AG04449 (cell line): ENCODE measurements at regions not wholly inside any gene's neighbourhood (a gene's known extent, or its start where the extent isn't known, plus 50 kb on each side); places are given as distances from the start of the nearest gene placed in this dataset.
"Not testable (repeated sequence)": the region's sequence is repeated elsewhere in the genome, so short reads cannot be mapped to it uniquely, and the experiment has no call there.

Experiments
- CTCF ChIA-PET: fragments of 350-600 bp; formaldehyde crosslinking; extraction: SDS; loops from one replicate; lab custom pipeline; 2021; ENCODE audit warnings: antibody characterized with exemption; lab: Yijun Ruan, JAX
- POLR2A ChIA-PET: fragments of 400-600, 350-600 bp; formaldehyde crosslinking; extraction: SDS; loops from one replicate; lab custom pipeline; 2020; ENCODE audit warnings: antibody characterized with exemption, inconsistent platforms; lab: Yijun Ruan, JAX
- DNase-seq: peaks from one replicate; pipeline ENCODE4 v3.0.0-alpha.2; 2010; ENCODE audit warnings: low read depth, low spot score
- H3K4me3 ChIP-seq: 2 replicates; pipeline ENCODE4 v1.5.1; 2011; ENCODE audit warnings: low read depth, mild to moderate bottlenecking, control low read depth, low read length
- CTCF ChIP-seq: IDR thresholded peaks from one replicate; pipeline ENCODE4 v1.5.1; 2011; ENCODE audit warnings: mild to moderate bottlenecking, moderate library complexity, low read length, control low read depth, inconsistent platforms; ENCODE audit not compliant: insufficient read depth; ENCODE audit errors: missing control alignments

GRCh38 chr12:107180272-107180671 is 86.9 kb upstream of the CRY1 start:
- POLR2A ChIA-PET = no interaction called here
- H3K4me3 ChIP-seq = no peak overlapping the region
- no peak for TF ChIP-seq CTCF
- CTCF ChIA-PET = no interaction called here
- DNase-seq = no peak

- no peak for TF ChIP-seq CTCF
- no peak for DNase-seq
- ChIA-PET POLR2A (no interaction called here), CTCF (no interaction called here)
- no peak overlapping the region for H3K4me3 ChIP-seq
Observed at GRCh38 chr12:107184359-107184930, 91.1 kb upstream of the CRY1 start.

- no peak overlapping the region for H3K4me3 ChIP-seq
- POLR2A ChIA-PET = no interaction called here
- DNase-seq = no peak
- TF ChIP-seq CTCF = no peak
- CTCF ChIA-PET = no interaction called here
Observed at GRCh38 chr12:107196681-107197080, 103.3 kb upstream of the CRY1 start.

- CTCF ChIA-PET = interaction anchor here (1.4 kb wide), 1 partner anchor 409 kb away, joined by 3 read pairs; no protein-coding TSS in a partner anchor
- no peak for DNase-seq
- H3K4me3 ChIP-seq = no peak overlapping the region
- POLR2A ChIA-PET = no interaction called here
- TF ChIP-seq CTCF = no peak
Observed at GRCh38 chr12:107200394-107200793, 107.0 kb upstream of the CRY1 start.

- ChIA-PET POLR2A (no interaction called here), CTCF (no interaction called here)
- DNase-seq = peak; percentile 29
- TF ChIP-seq CTCF = no peak
- H3K4me3 ChIP-seq = no peak overlapping the region
Observed at GRCh38 chr12:107207931-107208525, 114.7 kb upstream of the CRY1 start.

- H3K4me3 ChIP-seq, CTCF ChIA-PET, POLR2A ChIA-PET, DNase-seq: not testable (repeated sequence)
Observed at GRCh38 chr12:107209700-107210099, 116.4 kb upstream of the CRY1 start.

- CTCF ChIA-PET, H3K4me3 ChIP-seq, DNase-seq, POLR2A ChIA-PET: not testable (repeated sequence)
Observed at GRCh38 chr12:107214373-107214773, 121.0 kb upstream of the CRY1 start.

- POLR2A ChIA-PET, H3K4me3 ChIP-seq, DNase-seq, CTCF ChIA-PET: not testable (repeated sequence)
Observed at GRCh38 chr12:107216411-107216810, 123.1 kb upstream of the CRY1 start.
